ENCODE measurements at regions not wholly inside any gene's neighbourhood (a gene's known extent, or its start where the extent isn't known, plus 50 kb on each side); places are given as distances from the start of the nearest gene placed in this dataset.

DNA sequence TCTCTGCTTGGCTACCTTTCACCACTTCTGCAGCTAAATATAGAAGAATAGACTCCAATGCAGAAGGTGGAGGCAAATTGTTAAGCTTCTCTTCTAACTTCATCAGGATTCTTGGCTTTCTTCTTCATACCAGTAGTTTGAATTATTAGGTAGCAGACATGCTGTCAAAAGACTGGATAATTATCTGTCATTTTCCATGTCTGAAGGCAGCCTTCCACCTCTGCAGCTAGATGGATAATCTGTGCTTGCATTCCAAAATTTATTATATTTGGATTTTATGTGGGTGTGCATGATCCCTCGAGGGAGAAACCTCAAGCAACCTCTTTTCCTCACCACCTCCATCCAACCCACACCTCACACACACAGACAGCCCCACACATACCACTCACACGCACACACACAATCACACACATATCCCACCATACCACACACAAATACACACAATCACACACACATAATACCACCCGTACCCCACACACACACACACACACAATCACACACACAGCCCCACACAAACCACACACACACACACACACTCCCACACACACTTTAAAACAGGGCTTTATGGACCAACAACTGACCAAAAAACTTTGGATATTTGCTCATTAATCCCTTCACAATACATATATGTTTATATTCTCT lies 145.0 kb downstream of the C7orf25 start:
- Histone ChIP-seq H3K36me3 (ENCODE audit: low read length) (no peaks in the 10 kb centered on the region), H3K79me2 (ENCODE audit: insufficient read depth, low read length) (no peaks in the 10 kb centered on the region), H2AFZ (ENCODE audit: low read depth, low read length, severe bottlenecking) (no peak overlapping the region), H3K9me3 (ENCODE audit: insufficient read depth, low read length) (no peaks in the 10 kb centered on the region), H3K4me3 (ENCODE audit: insufficient read depth, low read length, poor library complexity, severe bottlenecking) (no peak overlapping the region), H3K4me2 (ENCODE audit: low read depth, low read length, poor library complexity, severe bottlenecking) (no peak overlapping the region), H3K27ac (ENCODE audit: low read depth, low read length) (no peak overlapping the region), H4K20me1 (ENCODE audit: low read depth, low read length) (no peaks in the 10 kb centered on the region), H3K9me2 (replicated peaks; ENCODE audit: insufficient read depth, low read length) (no peaks in the 10 kb centered on the region), H3F3A (ENCODE audit: insufficient read depth) (no peaks in the 10 kb centered on the region), H3K9ac (ENCODE audit: low read length) (no peak overlapping the region), H3K27me3 (ENCODE audit: low read length) (no peaks in the 10 kb centered on the region)
- TF ChIP-seq EZH2phosphoT487 (conservative IDR thresholded peaks at IDR 0.05; ENCODE audit: low read length), result no peak
- TF ChIP-seq, protein P1, sequence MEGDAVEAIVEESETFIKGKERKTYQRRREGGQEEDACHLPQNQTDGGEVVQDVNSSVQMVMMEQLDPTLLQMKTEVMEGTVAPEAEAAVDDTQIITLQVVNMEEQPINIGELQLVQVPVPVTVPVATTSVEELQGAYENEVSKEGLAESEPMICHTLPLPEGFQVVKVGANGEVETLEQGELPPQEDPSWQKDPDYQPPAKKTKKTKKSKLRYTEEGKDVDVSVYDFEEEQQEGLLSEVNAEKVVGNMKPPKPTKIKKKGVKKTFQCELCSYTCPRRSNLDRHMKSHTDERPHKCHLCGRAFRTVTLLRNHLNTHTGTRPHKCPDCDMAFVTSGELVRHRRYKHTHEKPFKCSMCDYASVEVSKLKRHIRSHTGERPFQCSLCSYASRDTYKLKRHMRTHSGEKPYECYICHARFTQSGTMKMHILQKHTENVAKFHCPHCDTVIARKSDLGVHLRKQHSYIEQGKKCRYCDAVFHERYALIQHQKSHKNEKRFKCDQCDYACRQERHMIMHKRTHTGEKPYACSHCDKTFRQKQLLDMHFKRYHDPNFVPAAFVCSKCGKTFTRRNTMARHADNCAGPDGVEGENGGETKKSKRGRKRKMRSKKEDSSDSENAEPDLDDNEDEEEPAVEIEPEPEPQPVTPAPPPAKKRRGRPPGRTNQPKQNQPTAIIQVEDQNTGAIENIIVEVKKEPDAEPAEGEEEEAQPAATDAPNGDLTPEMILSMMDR (IDR thresholded peaks at IDR 0.05; ENCODE audit: insufficient read depth, low read length, poor library complexity, severe bottlenecking), result no peak

DNA sequence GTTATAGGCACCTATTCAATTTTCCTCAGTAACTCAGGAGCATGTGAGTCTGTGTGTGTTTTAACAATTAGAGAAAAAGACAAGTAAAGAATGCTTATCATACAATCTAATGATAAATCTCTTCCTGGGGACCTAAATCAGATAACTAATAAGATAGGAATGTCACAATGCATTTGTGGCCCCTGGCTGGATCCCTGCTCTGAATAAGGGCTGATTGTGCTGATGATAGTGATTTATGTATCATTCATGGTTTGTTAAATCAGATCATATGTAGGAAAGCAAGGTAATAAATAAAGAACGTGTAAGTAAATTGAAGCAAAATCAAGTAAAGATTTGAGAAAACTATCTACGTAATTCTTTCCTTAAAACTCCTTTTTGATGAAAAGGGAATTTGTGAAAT lies 145.9 kb downstream of the C7orf25 start:
- no peaks in the 10 kb centered on the region for H3K79me2 ChIP-seq (ENCODE audit: insufficient read depth, low read length)
- H3F3A ChIP-seq (ENCODE audit: insufficient read depth), result no peaks in the 10 kb centered on the region
- H3K9me2 ChIP-seq (replicated peaks; ENCODE audit: insufficient read depth, low read length), result no peaks in the 10 kb centered on the region
- no peaks in the 10 kb centered on the region for H3K9me3 ChIP-seq (ENCODE audit: insufficient read depth, low read length)
- no peak overlapping the region for H3K4me3 ChIP-seq (ENCODE audit: insufficient read depth, low read length, poor library complexity, severe bottlenecking)
- no peak for TF ChIP-seq EZH2phosphoT487 (conservative IDR thresholded peaks at IDR 0.05; ENCODE audit: low read length)
- TF ChIP-seq, protein P1 (IDR thresholded peaks at IDR 0.05; ENCODE audit: insufficient read depth, low read length, poor library complexity, severe bottlenecking), result no peak
- H2AFZ ChIP-seq (ENCODE audit: low read depth, low read length, severe bottlenecking), result no peak overlapping the region
- H3K27me3 ChIP-seq (ENCODE audit: low read length), result no peaks in the 10 kb centered on the region
- no peak overlapping the region for H3K27ac ChIP-seq (ENCODE audit: low read depth, low read length)
- no peaks in the 10 kb centered on the region for H4K20me1 ChIP-seq (ENCODE audit: low read depth, low read length)
- H3K36me3 ChIP-seq (ENCODE audit: low read length), result no peaks in the 10 kb centered on the region
- no peak overlapping the region for H3K4me2 ChIP-seq (ENCODE audit: low read depth, low read length, poor library complexity, severe bottlenecking)
- H3K9ac ChIP-seq (ENCODE audit: low read length), result no peak overlapping the region

DNA sequence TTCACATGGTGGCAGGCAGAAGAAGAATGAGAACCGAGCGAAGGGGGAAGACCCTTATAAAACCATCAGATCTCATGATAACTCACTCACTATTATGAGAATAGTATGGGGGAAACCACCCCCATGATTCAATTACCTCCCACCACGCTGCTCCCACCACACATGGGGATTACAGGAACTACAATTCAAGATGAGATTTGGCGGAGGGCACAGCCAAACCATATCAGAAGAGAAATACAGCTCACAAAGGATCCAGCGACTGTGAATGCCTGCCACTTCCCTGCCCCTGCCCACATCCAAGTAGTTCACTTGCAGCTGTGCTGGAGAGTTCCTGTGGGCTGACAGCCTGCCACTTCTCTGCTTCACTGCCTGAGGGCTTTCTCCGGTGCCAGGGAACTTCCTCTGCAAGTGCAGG lies 148.7 kb downstream of the C7orf25 start:
- TF ChIP-seq, protein P1 (IDR thresholded peaks at IDR 0.05; ENCODE audit: insufficient read depth, low read length, poor library complexity, severe bottlenecking), result no peak
- TF ChIP-seq EZH2phosphoT487 (conservative IDR thresholded peaks at IDR 0.05; ENCODE audit: low read length), result no peak
- Histone ChIP-seq H3K27ac (ENCODE audit: low read depth, low read length) (no peak overlapping the region), H3K9me2 (replicated peaks; ENCODE audit: insufficient read depth, low read length) (no peaks in the 10 kb centered on the region), H3K4me2 (ENCODE audit: low read depth, low read length, poor library complexity, severe bottlenecking) (no peak overlapping the region), H3K36me3 (ENCODE audit: low read length) (no peaks in the 10 kb centered on the region), H3K79me2 (ENCODE audit: insufficient read depth, low read length) (no peaks in the 10 kb centered on the region), H3F3A (ENCODE audit: insufficient read depth) (no peaks in the 10 kb centered on the region), H3K9ac (ENCODE audit: low read length) (no peak overlapping the region), H3K4me3 (ENCODE audit: insufficient read depth, low read length, poor library complexity, severe bottlenecking) (no peak overlapping the region), H3K27me3 (ENCODE audit: low read length) (no peaks in the 10 kb centered on the region), H4K20me1 (ENCODE audit: low read depth, low read length) (no peaks in the 10 kb centered on the region), H2AFZ (ENCODE audit: low read depth, low read length, severe bottlenecking) (no peak overlapping the region), H3K9me3 (ENCODE audit: insufficient read depth, low read length) (no peaks in the 10 kb centered on the region; the same call in 1 of the 2 replicates)

Measured in SU-DHL-6 (cell line).